ENCODE measurements at regions not wholly inside any gene's neighbourhood (a gene's known extent, or its start where the extent isn't known, plus 50 kb on each side); places are given as distances from the start of the nearest gene placed in this dataset.

DNA sequence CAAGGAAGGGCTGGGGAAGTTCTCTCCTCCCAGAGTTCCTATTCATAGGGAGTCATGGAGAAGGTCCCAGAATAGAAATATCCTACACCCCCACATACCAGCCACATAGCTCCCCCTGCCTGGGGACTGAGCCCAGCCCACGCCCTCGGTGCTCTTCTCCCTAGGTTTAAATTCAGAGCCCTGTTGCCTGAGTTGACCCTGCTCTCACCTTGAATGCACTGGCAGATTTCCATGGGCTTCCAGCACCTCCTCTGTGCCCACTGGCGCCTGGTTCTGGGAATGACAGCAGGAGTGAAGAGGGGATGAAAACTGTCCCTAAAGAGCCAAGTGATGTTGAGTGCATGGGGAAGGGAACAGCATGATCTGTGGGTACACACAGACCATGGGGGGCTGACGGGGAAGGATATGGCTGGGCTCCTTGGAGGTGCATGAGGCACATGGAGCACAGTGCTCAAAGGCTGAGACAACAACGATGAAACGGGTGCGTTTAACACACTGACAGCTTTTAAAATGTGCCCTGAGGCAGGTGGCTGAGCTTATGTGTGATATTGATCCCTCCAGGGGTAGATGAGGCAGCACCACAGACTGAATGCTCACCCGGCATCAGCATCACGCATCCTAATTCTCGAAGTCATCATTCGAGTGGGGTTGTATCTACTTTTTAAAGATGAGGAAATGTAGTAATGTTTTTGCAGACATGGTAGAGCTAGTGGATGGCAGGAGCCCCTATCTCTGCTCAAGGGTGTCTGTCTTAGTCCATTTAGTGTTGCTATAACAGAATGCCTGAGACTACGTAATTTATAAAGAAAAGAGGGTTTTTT, 53.7 kb upstream of the IGFBP3 start:
- DNase-seq = no peak

DNA sequence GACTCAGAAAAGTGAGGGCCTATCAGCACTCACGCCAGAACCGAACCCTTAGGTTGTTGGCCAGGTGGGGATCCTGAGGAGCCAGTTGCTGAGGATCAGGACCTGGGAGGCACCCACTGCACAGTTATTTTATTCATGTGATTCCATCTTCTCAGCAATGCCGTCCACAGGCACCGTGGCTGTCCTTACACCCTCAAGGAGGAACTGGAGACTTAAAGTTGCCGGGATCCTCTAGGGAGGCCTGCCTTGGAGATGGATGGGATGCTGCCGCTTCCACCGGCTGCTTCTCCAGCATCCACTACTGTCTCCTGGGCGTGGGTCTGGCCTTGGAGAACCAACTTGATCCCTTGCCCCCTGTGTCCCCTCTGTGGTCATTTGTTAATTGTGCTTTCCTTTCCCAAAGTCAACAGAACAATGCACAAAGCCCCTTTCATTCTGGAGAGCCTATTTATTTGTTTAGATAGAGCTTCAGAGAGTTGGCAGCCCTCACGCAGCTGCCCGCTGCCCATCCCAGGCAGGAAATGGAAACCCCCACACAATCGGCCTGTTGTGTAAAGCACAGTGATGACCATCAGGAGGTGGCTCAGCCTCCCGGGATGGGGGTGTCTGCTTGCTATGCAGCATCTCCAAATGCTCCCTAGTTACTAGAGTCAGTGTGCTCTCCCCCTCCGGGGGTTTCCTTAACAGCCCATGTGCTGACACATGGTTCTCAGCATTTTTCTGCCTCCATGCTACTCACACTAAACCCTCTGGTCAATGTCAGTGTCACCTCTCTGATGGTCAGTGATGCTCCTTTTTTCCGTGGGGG, 52.9 kb upstream of the IGFBP3 start:
- DNase-seq = no peak

DNA sequence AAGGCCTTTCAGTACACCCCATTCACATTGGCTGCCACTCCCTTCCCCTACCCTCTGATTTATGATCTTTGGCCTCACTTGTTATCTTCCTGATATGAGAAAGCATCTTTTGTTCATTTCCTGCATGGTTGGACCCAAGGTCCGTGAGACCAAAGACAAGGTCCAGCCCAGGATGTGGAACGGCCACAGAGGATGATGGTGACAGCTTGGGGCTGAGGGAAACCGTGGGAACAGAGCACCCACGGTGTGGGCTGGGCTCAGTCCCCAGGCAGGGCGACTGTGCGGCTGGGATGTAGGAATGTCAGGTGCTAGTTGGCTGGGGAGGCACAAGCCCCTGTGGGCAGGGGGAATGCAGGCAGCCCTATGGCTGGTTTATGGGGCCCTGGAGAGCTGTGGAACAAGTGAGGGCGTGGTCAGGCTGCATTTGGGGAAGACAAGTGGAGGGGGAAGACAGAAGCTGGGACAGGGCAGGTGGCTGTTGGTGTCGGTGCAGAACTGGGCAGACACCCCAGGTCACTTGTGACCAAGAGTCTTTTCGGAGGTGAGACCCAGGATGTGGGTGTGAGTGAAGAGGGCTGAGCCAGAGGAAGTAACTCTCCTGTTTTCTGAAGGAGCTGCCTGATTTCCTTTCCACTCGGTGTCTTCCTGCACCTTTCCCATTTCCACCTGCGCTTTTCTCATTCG, 51.7 kb upstream of the IGFBP3 start:
- DNase-seq = no peak

DNA sequence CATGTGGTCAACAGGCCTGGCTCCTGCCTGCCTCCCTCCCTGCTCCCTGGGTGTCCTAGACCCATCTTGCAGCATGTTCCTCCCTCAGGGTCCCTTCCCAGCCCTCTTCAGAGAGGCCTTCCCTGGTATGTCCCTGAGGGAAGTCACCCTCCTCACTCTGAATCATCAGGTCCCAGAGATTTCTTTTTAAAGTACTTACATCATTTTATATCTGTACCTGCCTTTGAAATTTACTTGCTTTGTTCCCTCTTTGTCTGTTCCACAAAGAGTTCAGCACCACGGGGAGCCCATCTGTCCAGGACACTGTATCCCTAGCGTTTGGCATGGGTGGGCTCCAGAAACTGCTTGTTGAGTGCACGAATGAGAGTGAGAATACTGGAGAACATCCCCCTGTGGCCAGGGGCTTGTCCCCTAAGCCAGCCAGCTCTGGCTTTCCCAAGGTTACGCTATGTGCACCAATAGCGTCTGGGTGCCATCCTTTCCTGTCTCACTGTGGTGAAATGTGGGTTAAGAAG, 50.6 kb upstream of the IGFBP3 start:
- DNase-seq = no peak

DNA sequence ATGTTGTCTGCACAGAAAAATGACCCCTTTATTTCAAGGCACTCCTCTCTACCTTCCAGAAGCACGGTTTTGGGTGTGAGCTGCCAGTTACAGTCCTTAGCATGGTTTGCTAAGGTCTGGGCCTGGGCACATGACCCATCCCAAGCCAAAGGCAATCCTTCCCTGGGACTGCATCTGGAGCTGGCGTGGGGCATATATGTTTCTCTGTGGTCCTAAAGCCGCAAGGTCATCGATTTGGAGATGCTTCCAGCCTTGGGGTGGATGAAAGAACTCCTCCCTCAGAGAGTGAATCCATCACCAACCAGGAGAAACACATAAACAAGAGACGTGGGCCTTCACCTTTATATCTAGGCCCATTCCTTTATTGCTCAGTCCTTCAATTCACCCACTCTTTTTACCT, 50.1 kb upstream of the IGFBP3 start:
- DNase-seq = no peak

All from 8988T (cell line).